HG03108 (cell line): ENCODE measurements at regions not wholly inside any gene's neighbourhood (a gene's known extent, or its start where the extent isn't known, plus 50 kb on each side); places are given as distances from the start of the nearest gene placed in this dataset.

Experiments
- ATAC-seq: cut with Tn5 transposase; IDR thresholded peaks from one replicate; pipeline ENCODE4 v1.9.1; 2021; ENCODE audit warnings: moderate library complexity; ENCODE audit not compliant: unreplicated experiment

DNA sequence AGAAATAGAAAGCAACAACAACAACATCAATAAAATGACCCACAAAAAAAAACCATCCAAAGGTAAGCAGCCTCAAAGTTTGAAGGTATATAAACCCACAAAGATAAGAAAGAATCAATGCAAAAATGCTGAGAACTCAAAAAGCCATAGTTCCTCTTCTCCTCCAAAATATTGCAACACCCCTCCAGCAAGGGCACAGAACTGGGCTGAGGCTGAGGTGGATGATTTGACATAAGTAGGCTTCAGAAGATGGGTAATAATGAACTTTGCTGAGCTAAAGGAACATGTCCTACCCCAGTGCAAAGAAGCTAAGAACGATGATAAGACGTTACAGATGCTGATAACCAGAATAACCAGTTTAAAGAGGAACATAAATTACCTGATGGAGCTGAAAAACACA is 188.8 kb upstream of the BTBD3 start:
- no peak for ATAC-seq

DNA sequence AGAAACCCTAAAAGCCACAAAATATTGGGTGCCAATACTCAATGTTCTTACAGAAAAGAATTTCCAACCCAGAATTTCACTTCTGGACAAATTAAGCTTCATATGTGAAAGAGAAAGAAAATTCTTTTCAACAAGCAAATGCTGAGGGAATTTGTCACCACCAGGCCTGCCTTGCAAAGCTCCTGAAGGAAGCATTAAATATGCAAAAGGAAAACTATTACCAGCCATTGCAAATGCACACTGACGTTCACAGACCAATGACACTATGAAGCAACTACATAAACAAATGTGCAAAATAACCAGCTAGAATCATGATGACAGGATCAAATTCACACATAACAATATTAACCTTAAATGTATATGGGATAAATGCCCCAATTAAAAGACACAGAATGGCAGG is 187.9 kb upstream of the BTBD3 start:
- no peak for ATAC-seq

DNA sequence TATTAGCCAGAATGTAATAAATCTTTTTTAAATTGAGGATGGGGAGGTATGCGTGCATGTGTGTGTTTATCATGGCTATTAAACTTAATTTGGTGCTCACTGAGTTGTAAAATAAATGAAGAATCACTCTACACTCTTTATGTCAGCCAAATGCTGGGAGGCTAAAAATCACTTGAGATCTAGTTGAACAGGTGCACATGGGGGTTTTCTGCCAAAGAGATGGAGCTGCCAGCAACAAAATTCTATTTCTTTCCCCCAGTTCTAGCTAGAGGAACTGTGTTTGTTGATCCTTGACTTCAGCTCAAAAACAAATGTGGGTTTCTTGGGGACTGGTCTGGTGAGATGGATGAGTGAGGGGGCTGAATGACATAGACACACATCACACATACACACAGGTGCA is 183.3 kb upstream of the BTBD3 start:
- ATAC-seq, result no peak

DNA sequence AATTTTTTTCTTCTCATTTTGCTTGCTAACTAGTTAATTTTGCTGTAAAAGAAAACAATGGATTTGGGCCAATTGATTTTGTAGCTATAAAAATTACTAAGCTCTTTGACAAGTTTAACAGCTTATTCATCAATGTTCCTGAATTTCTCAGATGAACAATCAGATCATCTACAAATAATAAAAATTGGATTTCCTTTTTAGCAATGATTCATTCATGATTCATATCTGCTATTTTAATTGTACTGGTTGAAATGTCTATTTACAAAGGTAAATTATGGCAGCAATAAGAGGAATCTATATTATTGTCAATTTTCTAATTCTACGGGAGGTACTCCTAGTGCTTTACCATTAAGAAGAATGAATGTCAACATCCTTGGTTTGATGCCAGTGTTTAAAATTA is 178.8 kb upstream of the BTBD3 start:
- ATAC-seq, result no peak

- ATAC-seq, result no peak
These were observed 176.7 kb upstream of the BTBD3 start for GRCh38 chr20:11740975-11741374.

DNA sequence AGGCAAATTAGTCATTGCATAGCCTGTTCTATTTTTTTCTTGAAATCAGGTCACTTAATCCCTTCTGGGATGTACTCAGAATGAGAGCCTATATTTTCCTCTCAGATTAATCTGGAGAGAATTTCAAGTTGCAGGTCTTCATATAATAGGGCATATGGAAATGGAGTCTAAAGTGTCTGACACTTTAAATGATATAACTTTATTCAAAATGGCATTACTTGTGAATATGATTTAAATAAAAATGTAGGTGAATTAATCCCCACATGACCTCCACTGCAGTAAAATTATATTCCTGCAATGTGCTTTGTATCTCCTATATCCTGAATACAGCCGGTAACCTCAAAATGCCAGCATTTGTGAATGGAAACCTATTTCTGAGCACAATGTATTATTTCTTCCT is 172.5 kb upstream of the BTBD3 start:
- no peak for ATAC-seq

- ATAC-seq, result no peak
These were observed 169.3 kb upstream of the BTBD3 start for GRCh38 chr20:11748436-11748835.

DNA sequence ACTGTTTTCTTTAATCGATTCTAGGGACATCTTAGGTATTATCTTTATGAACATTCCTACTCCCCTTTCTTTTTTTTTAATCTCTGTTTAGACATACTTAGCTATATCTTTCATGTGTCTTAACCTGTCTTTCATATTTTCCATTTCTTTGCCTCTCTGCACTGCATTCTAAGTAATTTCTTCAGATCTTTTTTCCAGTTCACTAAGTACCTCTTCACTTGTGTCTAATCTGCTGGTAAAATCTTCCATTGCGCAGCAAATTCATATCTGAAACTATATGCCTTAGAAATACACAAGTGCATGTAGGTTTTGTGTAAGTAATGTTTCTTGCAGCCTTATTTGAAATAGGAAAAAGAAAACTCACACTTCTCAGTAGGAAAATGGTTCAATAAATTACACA is 165.4 kb upstream of the BTBD3 start:
- ATAC-seq, result no peak

DNA sequence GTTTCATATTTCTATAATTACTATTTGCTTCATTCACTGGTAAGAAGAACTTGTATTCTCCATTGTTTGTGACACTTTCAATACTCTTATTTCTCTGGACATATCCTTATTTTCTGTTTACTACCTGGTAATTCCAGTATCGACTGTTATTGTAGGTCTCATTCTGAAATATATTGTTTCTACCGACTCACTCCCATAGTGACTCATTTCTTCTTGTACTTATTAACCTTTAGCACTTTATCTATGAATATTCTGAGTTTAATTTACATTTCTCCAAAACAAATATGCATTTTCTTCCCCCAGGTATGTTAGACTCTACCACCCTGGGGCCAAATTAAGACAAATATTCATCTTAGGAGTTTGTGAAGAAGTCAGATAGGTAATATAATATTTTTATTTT is 164.5 kb upstream of the BTBD3 start:
- ATAC-seq, result no peak

DNA sequence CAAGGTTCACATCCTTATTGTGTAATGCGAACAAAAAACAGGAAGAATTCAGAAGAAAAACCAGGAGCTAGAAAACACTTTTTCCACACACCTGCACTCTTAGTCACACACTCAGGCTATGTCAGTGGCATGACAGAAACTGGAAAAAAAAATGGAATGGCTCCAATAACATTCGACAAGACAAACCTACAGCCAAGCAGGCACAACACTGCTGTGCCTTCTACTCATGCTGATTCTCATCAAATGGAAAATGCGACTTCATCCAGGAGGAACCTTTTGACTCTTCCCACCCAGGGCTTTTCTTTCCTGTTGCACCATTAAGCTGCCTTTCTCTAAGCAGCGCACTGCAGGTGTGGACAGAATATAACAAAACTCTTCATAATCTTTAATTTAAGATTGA is 163.2 kb upstream of the BTBD3 start:
- no peak for ATAC-seq

GRCh38 chr20:11755071-11755841 is 162.4 kb upstream of the BTBD3 start:
- no peak for ATAC-seq

DNA sequence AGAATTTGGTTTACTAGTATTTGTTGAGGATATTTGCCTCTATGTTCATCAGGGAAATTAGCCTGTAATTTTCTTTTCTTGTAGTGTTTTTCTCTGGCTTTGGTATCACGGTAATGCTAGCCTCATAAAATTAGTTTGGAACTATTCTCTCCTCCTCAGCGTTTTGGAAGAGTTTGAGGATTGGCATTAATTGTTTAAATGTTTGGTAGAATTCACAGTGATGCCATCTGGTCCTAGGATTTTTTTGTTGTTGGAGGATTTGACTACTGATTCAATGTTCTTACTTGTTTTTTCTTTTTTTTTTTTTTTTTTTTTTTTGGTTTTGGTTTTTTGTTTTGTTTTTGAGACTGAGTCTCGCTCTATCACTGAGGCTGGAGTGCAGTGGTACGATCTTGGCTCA is 156.2 kb upstream of the BTBD3 start:
- no peak for ATAC-seq

DNA sequence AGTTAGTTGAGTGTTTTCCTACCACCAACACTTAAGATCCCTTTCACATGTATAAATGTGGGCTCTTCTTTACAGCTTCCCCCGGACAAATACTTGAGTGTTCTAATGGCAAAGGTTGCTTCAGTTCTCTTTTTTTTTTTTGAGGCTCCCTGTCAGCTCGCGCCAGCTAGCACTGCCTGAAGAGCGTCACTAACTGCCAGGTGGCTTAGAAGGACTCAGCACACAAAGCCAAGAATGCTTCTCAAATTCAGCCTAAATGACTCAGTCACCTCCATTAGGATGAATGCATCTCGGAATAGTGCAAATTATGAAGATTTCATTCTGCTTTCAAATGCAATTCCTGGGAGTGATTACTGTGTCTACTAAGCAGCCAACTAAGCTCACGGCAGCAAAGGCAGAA is 150.7 kb upstream of the BTBD3 start:
- ATAC-seq, result no peak

- ATAC-seq, result no peak
These were observed 147.9 kb upstream of the BTBD3 start for GRCh38 chr20:11769825-11770224.

GRCh38 chr20:11772226-11772730 is 145.4 kb upstream of the BTBD3 start:
- no peak for ATAC-seq

DNA sequence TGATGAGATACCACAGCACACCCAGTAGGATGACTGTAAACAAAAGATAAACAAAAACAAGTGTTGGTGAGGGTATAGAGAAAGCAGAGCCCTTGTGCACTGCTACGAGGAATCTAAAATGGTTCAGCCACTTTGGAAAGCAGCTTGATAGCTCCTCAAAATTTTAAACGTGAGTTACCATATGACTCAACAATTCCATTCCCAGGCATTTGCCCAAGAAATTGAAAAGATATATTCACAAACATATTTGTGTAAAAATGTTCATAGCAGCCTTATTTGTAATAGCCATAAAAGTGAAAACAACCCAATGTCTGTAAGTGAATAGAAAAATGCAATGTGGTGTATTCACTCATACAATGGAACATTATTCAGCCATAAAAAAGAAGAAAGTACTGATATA is 141.0 kb upstream of the BTBD3 start:
- ATAC-seq, result no peak

GRCh38 chr20:11777387-11778205 is 140.1 kb upstream of the BTBD3 start:
- no peak for ATAC-seq

GRCh38 chr20:11778206-11778570 is 139.5 kb upstream of the BTBD3 start:
- no peak for ATAC-seq

DNA sequence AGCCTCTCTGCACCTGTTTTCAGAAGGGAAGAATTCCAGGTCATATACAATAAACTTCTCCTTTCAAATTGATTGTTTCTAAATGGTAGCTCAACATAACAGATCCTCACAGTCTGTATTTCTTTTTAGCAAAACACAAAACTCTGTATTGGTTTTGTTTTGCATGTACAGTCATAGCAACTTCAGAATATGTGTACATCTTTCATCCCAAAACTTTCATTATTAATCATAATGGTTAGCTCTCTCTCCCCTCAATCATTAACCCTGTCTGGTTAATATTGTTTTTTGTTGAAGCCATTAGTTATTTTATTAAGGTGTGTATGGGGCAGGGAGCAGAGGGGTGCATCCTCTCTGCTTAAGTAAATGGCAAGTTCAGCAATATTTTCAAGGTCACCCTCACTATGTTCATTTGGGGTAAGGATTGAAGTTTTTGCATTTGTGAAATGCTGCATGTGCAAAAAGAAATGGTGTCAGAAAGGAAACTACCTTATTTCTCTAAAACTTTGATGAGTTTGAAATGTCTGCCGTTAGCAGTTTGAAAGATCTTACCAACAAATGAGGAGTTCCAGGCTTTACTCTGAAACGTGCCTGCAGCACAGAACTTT is 136.8 kb upstream of the BTBD3 start:
- peak; percentile 76 for ATAC-seq

GRCh38 chr20:11783102-11783850 is 134.4 kb upstream of the BTBD3 start:
- ATAC-seq, result no peak

DNA sequence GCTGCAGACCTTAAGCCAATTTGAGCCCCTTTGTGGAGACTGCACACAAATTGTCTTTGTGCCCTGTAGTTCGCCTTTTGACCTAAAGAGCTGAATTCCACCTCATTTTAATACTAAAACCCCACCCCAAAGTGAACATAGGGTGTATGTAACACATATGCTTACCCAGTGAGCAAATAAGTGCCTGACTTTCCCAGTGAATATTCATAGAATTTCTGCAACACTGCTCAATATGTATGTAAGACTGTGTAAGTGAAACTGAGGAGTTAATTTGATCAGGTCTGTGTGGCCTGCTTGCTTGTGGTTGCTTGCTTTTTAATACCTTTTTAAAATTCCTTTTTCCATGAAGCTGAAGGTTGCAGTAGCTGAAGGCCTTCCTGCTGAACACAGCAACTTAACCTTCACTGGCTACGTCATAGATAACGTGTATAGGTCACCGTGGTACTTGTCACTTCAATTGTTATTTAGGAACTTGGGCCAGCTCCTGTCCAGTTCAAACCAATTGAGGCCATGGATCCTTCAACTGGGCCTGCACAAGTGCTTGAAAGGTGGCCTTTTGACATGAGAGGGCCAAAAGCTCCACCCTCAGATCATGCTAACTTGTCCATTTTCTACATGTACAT is 131.7 kb upstream of the BTBD3 start:
- ATAC-seq, result no peak
